ENCODE measurements at regions not wholly inside any gene's neighbourhood (a gene's known extent, or its start where the extent isn't known, plus 50 kb on each side); places are given as distances from the start of the nearest gene placed in this dataset.
A peak's percentile ranks its signal among the peaks of the same experiment; 100 is the strongest.

DNA sequence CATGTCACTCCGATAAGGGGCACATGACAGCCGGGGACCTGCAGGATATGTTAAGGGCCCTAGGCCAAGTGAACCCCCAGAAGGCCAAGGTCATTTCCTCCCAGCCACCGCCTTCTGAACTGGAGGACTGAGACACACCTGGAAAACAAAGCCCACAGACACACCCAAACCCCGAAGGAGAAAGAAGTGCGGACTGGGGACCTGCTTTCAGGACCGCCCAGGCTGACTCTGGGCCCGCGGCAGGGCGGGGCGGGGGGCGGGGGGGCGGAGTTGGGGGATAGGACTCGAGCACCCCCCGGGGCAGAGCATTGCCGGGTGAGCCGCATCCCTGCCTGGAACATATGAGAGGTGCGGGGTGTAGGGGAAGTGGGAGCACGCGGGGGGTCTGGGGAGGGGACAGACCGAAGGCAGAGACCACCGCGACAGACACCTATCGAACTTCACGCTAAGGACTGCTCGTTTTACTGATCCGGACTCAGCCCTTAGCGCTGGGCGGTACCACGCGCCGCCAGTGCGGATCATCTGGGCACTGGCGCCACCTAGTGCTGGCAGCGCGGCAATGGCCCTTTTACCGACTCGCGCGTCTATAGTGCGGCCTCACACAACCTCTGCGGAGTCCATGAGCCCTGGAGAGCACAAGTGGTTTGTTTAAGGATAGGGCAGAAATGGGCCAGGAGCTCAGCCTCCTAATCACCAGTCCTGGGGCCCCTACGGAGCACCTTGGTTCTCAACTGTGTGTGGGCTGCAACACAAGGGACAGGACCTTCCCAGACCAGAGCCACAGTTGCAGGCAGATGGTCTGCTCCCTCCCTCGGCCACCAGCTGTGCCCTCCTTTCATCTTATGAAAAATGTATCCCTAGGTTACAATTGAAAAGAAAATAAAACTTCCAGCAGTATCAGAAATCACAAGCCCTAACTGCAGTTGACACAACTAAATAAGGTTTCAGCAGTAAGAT lies 157.6 kb downstream of the HERPUD2 start:
- peak; percentile 81 for DNase-seq (ENCODE audit: insufficient read length, low spot score)
- FAIRE-seq: peak; percentile 96

DNA sequence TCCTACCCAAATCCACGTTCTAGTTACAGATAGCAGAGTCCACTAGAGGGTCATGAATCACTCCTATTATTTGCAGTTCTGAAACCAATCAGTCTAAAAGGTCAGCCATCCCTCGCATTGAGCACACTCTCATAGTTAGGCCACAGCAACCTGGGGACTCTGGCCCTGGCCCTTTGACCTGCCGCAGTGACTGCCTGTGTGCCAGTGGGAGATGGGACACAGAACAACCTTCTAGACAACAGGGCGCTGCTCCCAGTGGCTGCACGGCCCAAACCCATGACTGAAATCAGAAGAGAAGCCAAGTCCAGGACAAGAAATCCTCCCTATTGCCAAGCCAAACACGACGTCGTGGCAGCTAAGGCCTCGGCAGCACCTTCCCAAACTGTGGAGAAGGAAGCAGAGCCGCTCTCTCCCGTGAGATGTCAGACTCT lies 158.5 kb downstream of the HERPUD2 start:
- FAIRE-seq (no peak), DNase-seq (ENCODE audit: insufficient read length, low spot score) (no peak)

DNA sequence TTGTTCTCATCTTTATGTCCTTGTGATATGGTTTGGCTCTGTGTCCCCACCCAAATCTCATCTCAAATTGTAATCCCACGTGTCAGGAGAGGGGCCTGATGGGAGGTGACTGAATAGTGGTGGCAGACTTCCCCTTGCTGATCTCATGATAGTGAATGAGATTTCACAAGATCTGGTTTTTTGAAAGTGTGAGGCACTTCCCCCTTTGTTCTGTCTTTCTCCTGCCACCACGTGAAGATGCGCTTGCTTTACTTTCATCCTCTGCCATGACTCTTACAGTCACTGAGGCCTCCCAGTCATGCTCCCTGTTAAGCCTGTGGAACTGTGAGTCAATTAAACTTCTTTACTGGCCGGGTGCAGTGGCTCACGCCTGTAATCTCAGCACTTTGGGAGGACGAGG lies 161.0 kb downstream of the HERPUD2 start:
- FAIRE-seq (no peak), DNase-seq (ENCODE audit: insufficient read length, low spot score) (no peak)

DNA sequence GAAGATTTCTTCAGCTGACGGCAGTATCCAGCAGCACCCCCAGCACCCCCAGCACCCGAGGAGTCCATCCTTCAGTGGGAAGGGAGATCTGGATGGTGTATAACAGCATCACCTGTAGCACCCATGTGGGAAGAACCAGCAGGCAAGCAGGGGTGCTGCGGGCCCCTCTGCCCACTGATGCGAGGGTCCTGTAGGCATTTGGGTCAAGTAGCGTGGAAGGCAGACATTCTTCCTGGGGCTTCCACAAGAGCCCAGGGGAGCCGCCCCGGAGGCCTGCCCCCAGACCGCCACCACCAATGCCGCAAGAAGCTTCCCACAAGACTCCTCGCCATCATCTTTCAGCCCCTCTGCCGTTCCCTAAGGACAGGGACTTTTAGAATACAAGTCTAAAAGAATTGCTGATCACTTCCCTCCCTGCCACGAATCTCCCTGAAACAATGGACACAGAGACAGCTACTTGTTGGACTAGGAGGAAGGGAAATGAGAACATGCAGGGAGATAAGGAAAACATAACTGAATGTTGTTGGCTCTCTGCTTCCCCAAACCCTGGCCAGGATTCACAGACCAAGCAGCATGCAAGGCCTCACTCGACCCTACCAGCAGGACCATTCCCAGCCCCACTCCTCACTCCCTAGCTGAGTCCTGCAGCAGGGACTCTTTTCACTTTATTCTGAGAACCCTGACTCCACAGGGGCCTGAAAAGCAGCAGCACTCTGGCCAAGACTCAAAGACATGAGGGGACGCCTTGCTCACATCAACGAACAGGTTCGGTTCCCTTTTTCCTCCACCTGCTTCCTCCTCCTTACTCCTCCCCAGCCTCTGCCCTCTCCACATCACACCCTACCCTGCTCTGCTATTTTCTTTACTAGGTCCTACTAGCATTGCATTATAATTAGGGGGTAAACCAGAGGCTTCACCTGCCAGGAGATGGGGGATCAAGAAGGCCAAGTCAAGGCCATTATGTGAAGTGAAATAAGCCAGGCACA lies 164.5 kb downstream of the HERPUD2 start:
- FAIRE-seq: no peak

DNA sequence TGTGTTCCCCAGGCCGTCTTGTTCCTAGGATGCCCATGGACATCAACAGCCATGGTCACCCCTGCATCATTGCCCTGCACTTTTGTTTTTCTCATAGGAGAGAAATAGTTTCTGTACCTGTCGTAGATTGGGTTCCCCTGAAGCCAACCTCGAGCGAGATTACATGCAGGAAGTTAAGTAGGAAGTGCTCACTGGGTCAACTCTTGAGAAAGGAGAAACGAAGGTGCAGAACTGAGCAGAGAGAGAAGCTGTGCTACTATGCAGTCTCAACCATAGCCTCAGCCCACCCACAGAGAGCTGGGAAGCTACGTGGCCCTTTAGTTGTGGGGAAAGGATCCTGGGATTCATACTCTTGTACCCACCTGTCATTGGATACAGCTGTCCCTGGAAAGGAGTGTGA lies 165.2 kb downstream of the HERPUD2 start:
- FAIRE-seq (no peak), DNase-seq (ENCODE audit: insufficient read length, low spot score) (no peak)

More for the DNA sequence above, 164.5 kb downstream of the HERPUD2 start:
- no peak for DNase-seq (ENCODE audit: insufficient read length, low spot score)

DNA sequence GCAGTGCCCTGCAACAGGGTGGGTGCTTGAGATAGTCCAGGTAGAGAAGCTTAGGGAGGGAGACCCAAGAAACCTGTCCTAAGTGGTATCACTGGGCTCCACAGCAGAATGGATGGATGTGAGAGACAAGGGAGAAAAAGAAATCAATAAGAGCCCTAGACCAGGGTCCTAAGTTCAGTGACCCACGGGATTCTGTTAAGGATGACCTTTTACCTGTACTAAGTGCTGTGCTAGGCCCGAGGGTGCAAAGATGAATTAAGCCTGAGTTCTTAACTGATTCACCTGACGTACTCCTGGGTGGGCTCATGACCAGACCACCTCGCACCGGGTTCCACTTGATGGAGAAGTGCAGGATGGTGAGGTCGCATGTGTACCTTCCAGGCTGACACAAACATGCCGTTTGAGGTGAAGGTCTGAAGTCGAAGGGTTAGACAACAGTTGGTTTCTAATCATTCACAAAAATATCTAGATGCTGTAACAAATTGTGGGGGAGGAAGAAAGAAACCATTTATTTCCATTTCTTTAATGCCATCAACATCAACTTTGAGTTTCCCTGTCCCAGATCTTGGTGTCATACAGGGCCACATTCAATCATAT lies 166.5 kb downstream of the HERPUD2 start:
- FAIRE-seq (no peak), DNase-seq (ENCODE audit: insufficient read length, low spot score) (no peak)

DNA sequence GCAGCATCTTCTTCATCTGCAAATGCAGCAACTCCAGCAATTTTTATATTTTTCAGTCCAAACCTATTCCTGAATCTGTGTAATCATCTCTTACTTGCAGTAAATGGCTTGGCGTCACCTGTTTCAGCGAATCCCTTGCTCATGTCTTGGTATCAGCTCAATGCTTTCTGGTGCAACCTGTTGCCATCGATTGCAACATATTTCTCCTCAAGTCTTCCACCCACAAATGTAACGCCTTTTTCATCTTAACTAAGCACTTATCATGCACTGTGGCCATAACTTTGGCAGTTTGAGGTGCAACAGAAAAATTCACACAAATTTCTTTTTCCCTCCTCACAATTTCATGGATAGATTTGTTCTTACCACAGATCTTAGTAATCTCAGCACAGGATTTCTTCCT lies 168.3 kb downstream of the HERPUD2 start:
- DNase-seq (ENCODE audit: insufficient read length, low spot score): no peak
- no peak for FAIRE-seq

DNA sequence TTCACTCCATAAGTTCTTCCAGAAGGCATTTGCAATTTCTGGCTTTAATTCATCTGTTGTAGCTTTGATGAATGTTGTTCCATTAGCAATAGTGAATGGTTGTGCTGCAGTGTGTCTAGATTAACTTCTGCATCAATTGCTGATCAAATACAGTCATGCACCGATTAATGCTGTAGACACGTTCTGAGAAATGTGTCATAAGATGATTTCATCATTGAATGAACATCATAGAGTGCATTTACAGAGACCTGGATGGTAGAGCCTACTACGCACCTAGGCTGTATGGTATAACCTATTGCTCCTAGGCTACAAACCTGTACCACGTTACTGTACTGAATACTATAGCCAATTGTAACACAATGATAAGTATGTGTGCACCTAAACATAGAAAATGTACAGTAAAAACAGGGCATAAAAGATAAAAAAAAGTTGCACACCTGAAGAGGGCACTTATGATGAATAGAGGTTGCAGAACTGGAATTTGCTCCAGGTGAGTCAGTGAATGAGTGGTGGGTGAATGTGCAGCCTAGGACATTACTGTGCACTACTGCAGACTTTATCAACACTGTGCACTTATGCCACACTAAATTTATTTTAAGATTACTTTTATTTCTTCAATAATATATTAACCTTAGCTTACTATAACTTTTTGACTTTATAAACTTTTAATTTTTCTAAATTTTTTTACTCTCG lies 170.7 kb downstream of the HERPUD2 start:
- no peak for FAIRE-seq
- DNase-seq (ENCODE audit: insufficient read length, low spot score): no peak

DNA sequence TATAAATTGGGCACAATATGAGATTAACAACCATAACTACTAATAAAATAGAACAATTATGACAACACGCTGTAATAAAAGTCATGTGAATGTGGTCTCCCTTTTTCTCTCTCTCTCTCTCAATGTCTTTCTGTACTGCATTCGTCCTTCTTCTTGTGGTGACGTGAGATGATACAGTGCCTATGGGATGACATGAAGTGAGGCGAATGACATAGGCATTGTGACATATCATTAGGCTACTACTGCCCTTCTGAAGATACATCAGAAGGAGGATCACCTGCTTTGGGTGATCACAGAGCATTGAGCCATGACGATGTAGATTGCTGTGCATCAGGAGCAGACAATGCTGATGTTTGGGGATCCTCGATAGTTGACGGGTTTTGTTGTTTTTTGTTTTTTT lies 171.6 kb downstream of the HERPUD2 start:
- DNase-seq (ENCODE audit: insufficient read length, low spot score): no peak

DNA sequence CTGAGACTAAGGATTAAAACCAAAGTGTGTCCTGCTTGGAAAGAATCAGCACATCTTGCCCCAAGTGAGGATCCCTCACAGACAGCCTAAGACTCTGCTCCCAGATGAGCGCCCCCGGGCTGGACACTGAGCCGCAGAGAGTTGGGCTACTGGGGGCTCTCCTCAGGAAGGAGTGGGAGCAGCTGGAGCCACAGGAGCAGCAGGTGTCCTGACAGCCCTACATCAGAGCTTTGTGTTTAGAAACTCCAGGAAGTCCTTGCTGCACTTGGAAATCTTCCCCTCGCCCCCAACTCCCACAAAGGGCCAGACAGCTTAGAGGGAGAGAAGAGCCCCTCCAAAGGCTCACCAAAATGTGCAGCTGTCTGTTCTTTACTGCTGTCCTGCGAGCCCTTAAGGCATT lies 172.2 kb downstream of the HERPUD2 start:
- DNase-seq (ENCODE audit: insufficient read length, low spot score): no peak
- FAIRE-seq: no peak

More for the DNA sequence above, 171.6 kb downstream of the HERPUD2 start:
- no peak for FAIRE-seq

DNA sequence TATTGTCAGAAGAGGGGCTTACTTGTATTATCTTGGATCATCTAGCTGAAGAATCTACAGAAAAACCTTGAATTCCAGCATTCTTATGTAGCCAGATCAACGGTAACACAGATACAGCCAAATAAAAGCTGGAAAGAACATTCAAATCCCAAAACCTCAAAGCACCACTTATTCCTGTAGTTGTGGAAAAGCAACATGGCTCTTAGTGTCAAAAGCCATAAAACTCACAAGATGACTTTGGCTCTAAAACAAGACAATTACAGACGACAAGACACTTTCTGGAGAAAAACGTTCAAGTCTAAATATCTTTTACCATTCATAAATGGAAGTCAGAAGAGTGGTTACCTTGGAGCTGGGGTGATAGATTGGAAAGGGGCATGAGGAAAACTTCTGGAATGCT lies 173.0 kb downstream of the HERPUD2 start:
- DNase-seq (ENCODE audit: insufficient read length, low spot score) (no peak), FAIRE-seq (no peak)

DNA sequence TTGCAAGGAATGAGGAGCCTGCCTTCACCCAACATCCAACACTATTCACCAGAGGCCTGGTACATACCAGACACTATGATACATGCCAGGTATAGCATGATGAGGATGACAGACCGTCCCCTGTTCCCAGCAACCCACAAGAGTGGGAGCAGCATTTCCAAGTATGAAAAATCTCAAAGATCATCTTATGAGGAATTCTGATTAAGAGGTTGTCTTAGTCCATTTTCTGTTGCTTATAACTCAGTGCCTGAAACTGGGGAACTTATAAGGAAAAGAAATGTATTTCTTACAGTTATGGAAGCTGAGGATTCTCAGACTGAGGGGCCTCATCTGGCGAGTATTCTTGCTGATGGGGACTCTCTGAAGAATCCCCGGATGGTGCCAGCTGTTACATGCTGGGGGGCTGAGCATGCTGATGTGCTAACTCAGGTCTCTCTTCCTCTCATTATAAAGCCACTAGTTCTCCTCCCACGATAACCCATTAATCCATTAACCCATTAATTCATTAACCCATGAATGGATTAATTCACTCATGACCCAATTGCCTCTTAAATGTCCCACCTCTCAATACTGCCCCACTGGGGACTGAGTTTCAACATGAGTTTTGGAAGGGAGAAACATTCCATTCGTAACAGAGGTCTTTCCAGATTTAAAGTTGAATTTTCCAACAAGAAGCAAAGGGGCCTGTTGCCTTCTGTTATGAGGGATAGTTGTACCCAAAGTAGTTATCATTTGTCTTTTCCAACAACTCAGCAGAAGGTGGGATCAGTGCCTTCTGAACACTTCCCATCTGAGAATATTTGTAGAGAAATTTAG lies 173.9 kb downstream of the HERPUD2 start:
- DNase-seq (ENCODE audit: insufficient read length, low spot score): no peak
- no peak for FAIRE-seq

DNA sequence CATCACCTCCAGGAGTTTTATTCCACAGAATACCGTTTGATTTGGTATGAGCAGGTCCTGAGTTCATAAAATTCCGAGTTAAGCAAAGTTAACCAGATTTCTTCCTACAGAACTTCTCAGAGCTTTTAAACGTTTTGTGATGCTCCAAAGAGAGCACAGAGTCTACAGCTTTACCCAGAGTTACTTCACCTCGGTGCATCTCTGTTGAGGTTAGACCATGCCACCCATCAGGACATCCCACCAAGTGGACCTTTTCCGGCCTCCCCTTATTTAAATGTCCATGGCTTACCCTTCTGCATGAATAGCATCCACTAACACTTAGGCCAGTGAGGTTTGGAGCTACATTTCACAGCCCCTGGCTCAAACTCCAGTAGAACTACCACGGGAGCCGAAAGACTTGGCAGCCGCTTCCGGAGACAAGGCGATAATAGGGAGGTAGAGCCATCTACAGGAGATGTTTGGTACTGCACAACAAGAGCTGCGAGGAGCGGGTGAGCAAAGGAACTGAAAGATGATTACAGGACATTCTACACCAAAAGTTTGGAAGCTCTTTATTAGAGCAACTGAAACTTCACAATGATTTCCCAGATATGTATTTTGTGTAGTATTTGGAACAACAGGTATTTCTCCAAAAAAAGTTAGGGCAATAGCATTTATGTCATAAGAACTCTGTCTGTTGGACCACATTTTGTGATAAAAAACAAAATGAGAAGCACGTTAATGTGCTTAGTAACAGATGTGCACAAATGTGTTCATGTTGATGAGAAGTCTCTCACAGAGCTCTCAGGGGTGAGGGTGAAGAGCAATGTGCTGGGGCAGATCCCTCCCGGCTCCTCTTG lies 174.7 kb downstream of the HERPUD2 start:
- DNase-seq (ENCODE audit: insufficient read length, low spot score) (peak; percentile 68), FAIRE-seq (no peak)

DNA sequence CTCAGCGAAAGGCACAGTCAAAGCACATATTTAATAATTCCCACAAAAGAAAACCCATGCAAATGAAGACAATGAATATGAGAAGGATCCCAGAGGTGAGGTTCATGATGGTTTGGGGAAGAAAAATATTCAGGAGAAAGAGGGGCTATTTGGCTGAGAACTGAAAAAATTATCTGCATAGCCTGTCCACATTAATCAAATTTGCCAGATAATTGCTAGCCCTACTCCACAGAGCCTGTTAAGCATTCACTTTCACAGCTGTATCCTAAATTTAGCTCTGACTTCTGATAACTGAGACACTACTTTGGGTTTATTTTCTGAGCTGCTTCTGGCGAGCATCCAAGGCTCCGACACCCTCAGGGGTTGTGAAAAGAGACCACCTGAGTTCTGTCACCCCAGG lies 176.2 kb downstream of the HERPUD2 start:
- no peak for FAIRE-seq
- DNase-seq (ENCODE audit: insufficient read length, low spot score): no peak

DNA sequence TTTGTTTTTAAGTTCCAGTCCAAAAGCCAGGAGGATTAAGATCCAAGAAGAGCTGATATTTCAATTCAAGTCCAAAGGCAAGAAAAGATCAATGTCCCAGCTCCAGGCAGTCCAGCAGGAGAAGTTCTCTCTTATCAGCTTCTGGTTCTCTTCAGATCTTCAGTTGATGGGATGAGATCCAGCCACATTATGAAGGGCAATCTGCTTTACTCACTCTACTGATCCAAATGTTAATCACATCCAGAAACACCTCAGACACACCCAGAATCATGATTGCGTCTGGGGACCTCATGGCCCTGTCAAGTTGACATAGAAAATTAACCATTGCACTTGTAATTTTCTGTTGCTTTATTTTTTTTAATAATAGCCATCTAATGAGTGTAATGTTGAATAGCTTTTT lies 178.4 kb downstream of the HERPUD2 start:
- FAIRE-seq (no peak), DNase-seq (ENCODE audit: insufficient read length, low spot score) (no peak)

DNA sequence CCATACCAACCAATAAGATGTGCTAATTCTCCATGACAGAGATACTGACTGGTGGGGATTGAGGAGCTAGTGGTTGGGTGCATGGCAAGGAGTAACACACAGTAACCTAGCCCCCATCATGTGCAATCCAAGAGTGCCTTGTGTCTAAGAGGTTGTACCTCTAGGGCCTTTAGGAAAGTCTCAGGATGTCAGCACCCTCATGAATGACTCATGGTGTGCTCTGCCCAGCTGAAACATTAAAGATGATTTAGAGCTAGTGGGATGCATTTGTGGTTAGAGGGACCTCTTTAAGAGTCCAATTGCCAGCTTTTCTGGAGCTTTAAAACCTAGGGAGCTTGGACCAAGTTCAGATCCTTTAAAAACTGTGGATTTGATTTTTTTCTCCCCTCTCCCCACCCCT lies 181.1 kb downstream of the HERPUD2 start:
- DNase-seq (ENCODE audit: insufficient read length, low spot score) (no peak), FAIRE-seq (no peak)

DNA sequence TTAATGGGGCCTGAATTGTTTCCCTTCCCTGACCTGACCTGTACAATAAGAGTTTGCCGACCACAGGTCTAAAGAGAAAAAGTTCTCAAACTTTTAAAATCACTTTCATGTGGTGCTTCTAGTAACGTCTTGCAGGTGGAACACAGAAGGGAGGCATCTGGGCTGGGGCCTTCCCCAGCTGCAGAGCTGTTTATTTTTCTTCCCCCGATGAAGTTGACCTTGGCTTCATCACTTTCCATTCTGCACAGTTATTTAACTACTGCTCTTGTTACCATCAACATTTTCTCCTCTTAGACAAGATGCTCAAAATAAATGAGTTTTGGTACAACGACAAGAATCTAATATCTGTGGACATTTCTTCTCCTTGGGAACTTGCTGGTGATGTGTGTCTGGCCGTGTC lies 181.7 kb downstream of the HERPUD2 start:
- DNase-seq (ENCODE audit: insufficient read length, low spot score) (no peak), FAIRE-seq (no peak)

DNA sequence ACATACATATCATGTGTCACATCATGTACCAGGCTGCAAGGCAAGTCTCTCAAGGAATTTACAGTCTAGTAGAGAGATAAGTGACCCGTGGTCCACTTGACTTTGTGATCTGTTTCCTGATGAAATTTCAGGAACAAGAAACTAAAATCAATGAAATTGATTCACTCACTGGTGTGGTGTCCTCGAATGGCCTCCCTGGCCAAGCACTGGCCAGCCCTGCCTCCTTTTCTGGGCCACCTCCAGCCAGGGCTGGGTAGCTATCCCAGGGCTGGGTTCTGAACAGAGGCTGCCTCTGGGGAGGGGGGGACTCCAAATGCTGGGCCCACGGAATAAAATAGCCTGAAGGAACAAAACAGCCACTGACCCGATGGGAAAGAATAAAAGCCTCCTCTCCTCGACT lies 182.2 kb downstream of the HERPUD2 start:
- DNase-seq (ENCODE audit: insufficient read length, low spot score) (no peak), FAIRE-seq (no peak)
